K562 (cell line): ENCODE measurements at regions not wholly inside any gene's neighbourhood (a gene's known extent, or its start where the extent isn't known, plus 50 kb on each side); places are given as distances from the start of the nearest gene placed in this dataset.

Source experiments
- ATAC-seq: fragments of 200-7000 bp; cut with Tn5 transposase; 3 replicates; pipeline ENCODE4 v1.9.1; 2020; ENCODE audit warnings: moderate library complexity
- BruUV-seq: library from RNA; stranded (reverse); fragments of 400-500 nt; replicated peaks from 2 replicates; lab custom pipeline; 2021; lab: Mats Ljungman, UMichigan
- CTCF ChIA-PET: fragments of 300-600 bp; formaldehyde crosslinking; extraction: SDS; loops from one replicate; lab custom pipeline; 2021; ENCODE audit warnings: low intra/inter-chr PET ratio; lab: Yijun Ruan, JAX
- POLR2A ChIA-PET: fragments of 300-600, 350-650 bp; sonication (Branson Sonifier 250); formaldehyde crosslinking; extraction: SDS; loops from one replicate; lab custom pipeline; 2021; ENCODE audit warnings: antibody characterized with exemption, inconsistent platforms; lab: Yijun Ruan, JAX
- DNase-seq, 4 experiments: peaks; one replicate each; pipeline versions ENCODE4 v3.0.0 to v3.0.0-alpha.2; 2011 to 2018; ENCODE audit warnings: low spot score in 3 of 4, mixed read lengths in 3 of 4; ENCODE audit errors: extremely low read depth in 1 of 4
- FAIRE-seq: peaks from 2 replicates; lab custom pipeline; 2011; peaks lifted over from hg19 to GRCh38; lab: Jason Lieb, UNC
- H2AFZ ChIP-seq: 2 replicates; pipeline ENCODE4 v1.6.0; 2011; ENCODE audit warnings: low read depth, low read length, control low read depth, inconsistent platforms
- H3K27ac ChIP-seq: fragments of 200-600 bp; 3 replicates; pipeline ENCODE4 v1.8.0; 2011; ENCODE audit warnings: low read depth, mild to moderate bottlenecking, control low read depth, inconsistent platforms, low read length, moderate library complexity, mixed read lengths; ENCODE audit errors: extremely low read depth
- H3K27me3 ChIP-seq, 2 experiments: fragments of 300-600 bp in 1 of 2; 2 replicates in 1 of 2; 3 replicates in 1 of 2; pipeline versions ENCODE4 v1.6.0 to v1.8.0; 2011; ENCODE audit warnings: inconsistent platforms in 2 of 2, low read length in 2 of 2, mild to moderate bottlenecking in 1 of 2, mixed read lengths in 1 of 2, moderate library complexity in 1 of 2; ENCODE audit not compliant: control insufficient read depth in 2 of 2, insufficient read depth in 2 of 2
- H3K36me3 ChIP-seq: fragments of 300-600 bp; 3 replicates; pipeline ENCODE4 v1.8.0; 2011; ENCODE audit warnings: mild to moderate bottlenecking, low read length, inconsistent platforms; ENCODE audit not compliant: control insufficient read depth, insufficient read depth
- H3K4me1 ChIP-seq, 2 experiments: fragments of 200-600 bp in 1 of 2; replicated peaks in 1 of 2; 2 replicates in 1 of 2; 3 replicates in 1 of 2; pipeline versions ENCODE4 v1.5.1 to v1.8.0; 2011; ENCODE audit warnings: inconsistent platforms in 2 of 2, low read length in 2 of 2, mild to moderate bottlenecking in 1 of 2, mixed read lengths in 1 of 2, moderate library complexity in 1 of 2; ENCODE audit not compliant: control insufficient read depth in 2 of 2, insufficient read depth in 2 of 2
- H3K4me2 ChIP-seq: 2 replicates; pipeline ENCODE4 v1.6.1; 2011; ENCODE audit warnings: low read length, control low read depth, inconsistent platforms, mixed read lengths; ENCODE audit not compliant: insufficient read depth
- H3K4me3 ChIP-seq: fragments of 200-600 bp; sonication (generic), shearing (Covaris generic); 2 replicates; pipeline ENCODE4 v1.5.1; 2016; ENCODE audit warnings: control low read depth, inconsistent platforms
- H3K79me2 ChIP-seq: fragments of 200-600 bp; 3 replicates; pipeline ENCODE4 v1.8.0; 2011; ENCODE audit warnings: low read length, inconsistent platforms; ENCODE audit not compliant: control insufficient read depth, insufficient read depth
- H3K9ac ChIP-seq, 2 experiments: 2 replicates each; pipeline versions ENCODE4 v1.6.0 to v1.6.1; 2011; ENCODE audit warnings: low read depth in 2 of 2, low read length in 2 of 2, control low read depth in 1 of 2, inconsistent platforms in 1 of 2, mild to moderate bottlenecking in 1 of 2, mixed read lengths in 1 of 2; ENCODE audit not compliant: insufficient read depth in 1 of 2
- H3K9me1 ChIP-seq: one replicate; pipeline ENCODE4 v1.6.0; 2011; ENCODE audit warnings: inconsistent platforms, mild to moderate bottlenecking, low read length, moderate library complexity; ENCODE audit not compliant: control insufficient read depth, insufficient read depth
- H3K9me3 ChIP-seq: replicated peaks from 2 replicates; pipeline ENCODE4 v1.5.1; 2011; ENCODE audit warnings: low read depth, low read length, inconsistent platforms; ENCODE audit not compliant: control insufficient read depth, insufficient read depth
- H4K20me1 ChIP-seq: replicated peaks from 2 replicates; pipeline ENCODE4 v1.6.1; 2011; ENCODE audit warnings: low read length, inconsistent platforms, mixed read lengths; ENCODE audit not compliant: control insufficient read depth, insufficient read depth
- ARHGAP35 ChIP-seq: fragments of 450-650 bp; IDR thresholded peaks from 2 replicates; pipeline ENCODE4 v1.6.1; 2018; ENCODE audit not compliant: partially characterized antibody
- BCOR ChIP-seq: fragments of 450-650 bp; IDR thresholded peaks from 2 replicates; pipeline ENCODE4 v1.6.1; 2016
- CTCF ChIP-seq, 3 experiments: IDR thresholded peaks in 2 of 3; conservative IDR thresholded peaks in 1 of 3; 2 replicates each; pipeline ENCODE4 v1.5.1; 2011 to 2012; ENCODE audit warnings: low read length in 3 of 3, mild to moderate bottlenecking in 3 of 3, control low read depth in 2 of 3, improper control_type of control experiment in 1 of 3, inconsistent platforms in 1 of 3, low read depth in 1 of 3, mixed read lengths in 1 of 3, moderate library complexity in 1 of 3; ENCODE audit not compliant: insufficient read depth in 2 of 3
- E2F3 ChIP-seq: fragments of 250-450 bp; sonication (Bioruptor Pico); IDR thresholded peaks from 2 replicates; pipeline ENCODE4 v1.4.0; 2020; ENCODE audit warnings: mild to moderate bottlenecking
- ESRRB ChIP-seq: fragments of 250-450 bp; sonication (Bioruptor Pico); IDR thresholded peaks from 2 replicates; pipeline ENCODE4 v1.5.0; 2020; ENCODE audit warnings: mild to moderate bottlenecking, moderate library complexity, borderline replicate concordance
- L3MBTL2 ChIP-seq: fragments of 450-650 bp; IDR thresholded peaks from 2 replicates; pipeline ENCODE4 v1.6.1; 2016; ENCODE audit warnings: mild to moderate bottlenecking, moderate library complexity
- SIX5 ChIP-seq, 2 experiments: IDR thresholded peaks; 2 replicates each; pipeline ENCODE4 v1.6.1; 2011; ENCODE audit warnings: low read length in 2 of 2, borderline replicate concordance in 1 of 2, low read depth in 1 of 2, mild to moderate bottlenecking in 1 of 2, moderate library complexity in 1 of 2; ENCODE audit not compliant: insufficient read depth in 1 of 2
- THRAP3 ChIP-seq: fragments of 450-650 bp; IDR thresholded peaks from 2 replicates; pipeline ENCODE4 v1.6.1; 2016; ENCODE audit warnings: mild to moderate bottlenecking, inconsistent platforms, borderline replicate concordance
- XRCC5 ChIP-seq: fragments of 200-400 bp; formaldehyde crosslinking; IDR thresholded peaks from 2 replicates; pipeline ENCODE4 v1.6.1; 2017; ENCODE audit warnings: low read depth, mild to moderate bottlenecking, low read length
- ZBTB11 ChIP-seq, 3 experiments: fragments of 200-800 bp in 1 of 3; fragments of 250-450 bp in 1 of 3; fragments of 450-650 bp in 1 of 3; sonication (Bioruptor Pico) in 1 of 3; sonication (Bioruptor generic) in 1 of 3; formaldehyde crosslinking in 1 of 3; IDR thresholded peaks; 2 replicates each; pipeline versions ENCODE4 v1.6.1 to v1.8.0; 2016 to 2022; ENCODE audit warnings: mild to moderate bottlenecking in 2 of 3, missing genetic modification characterization in 2 of 3, missing compliant biosample characterization in 1 of 3, moderate library complexity in 1 of 3
- ZNF121 ChIP-seq: sonication (generic); formaldehyde crosslinking; conservative IDR thresholded peaks from 2 replicates; pipeline ENCODE4 v1.8.0; 2022; ENCODE audit warnings: missing genetic modification reagents
- ZNF165 ChIP-seq: fragments of 250-450 bp; sonication (Bioruptor Pico); IDR thresholded peaks from 2 replicates; pipeline ENCODE4 v1.4.0; 2020; ENCODE audit warnings: borderline replicate concordance
- whole genome bisulfite sequencing: fragments of 100-300 bp; shearing (Covaris generic); methylation state at CpG from one replicate; pipeline ENCODE4 v1.1.6; 2016; ENCODE audit warnings: low coverage, mixed read lengths; ENCODE audit not compliant: insufficient coverage; ENCODE audit errors: missing lambda C conversion rate; 5-methylcytosine and 5-hydroxymethylcytosine counted together
- in situ Hi-C: fragments of 300-500 bp; cut with MboI; formaldehyde crosslinking; loops from 4 replicates; pipeline ENCODE4 v1.15.0; 2018; ENCODE audit warnings: inconsistent platforms, mixed read lengths
- intact Hi-C: fragments of 100-400 bp; cut with micrococcal nuclease; formaldehyde crosslinking; loops from 2 replicates; pipeline ENCODE4 v1.14.2; 2022
- TF ChIP-seq, protein P1 (sequence below): fragments of 200-400 bp; formaldehyde crosslinking; IDR thresholded peaks from 2 replicates; pipeline ENCODE4 v1.6.1; 2017; ENCODE audit warnings: mild to moderate bottlenecking, low read depth, low read length, moderate library complexity

GRCh38 chr11:28504555-28505110 lies 396.4 kb downstream of the METTL15 start:
- Histone ChIP-seq H3K9me1 (no peaks in the 10 kb centered on the region), H3K4me3 (no peak overlapping the region), H3K4me1 (no peaks in the 10 kb centered on the region), H3K9me3 (no peaks in the 10 kb centered on the region), H4K20me1 (no peaks in the 10 kb centered on the region), H3K9ac (no peak overlapping the region), H3K36me3 (no peaks in the 10 kb centered on the region), H3K4me2 (no peak overlapping the region), H3K79me2 (no peaks in the 10 kb centered on the region), H3K27ac (no peak overlapping the region), H2AFZ (no peak overlapping the region), H3K27me3 (no peaks in the 10 kb centered on the region)
- FAIRE-seq (no peak), DNase-seq (no peak), ATAC-seq (no peak)
- no TSS peak for BruUV-seq
- ChIA-PET POLR2A (interaction anchor here (0.6 kb wide), 1 partner anchor 21 kb away, joined by 3 read pairs; no protein-coding TSS in a partner anchor), CTCF (no interaction called here)
- intact Hi-C loops, result no loop called here
- in situ Hi-C loops, result no loop called here
- WGBS, result 1% methylated on average over 6 of the region's 6 CpGs
- TF ChIP-seq, protein P1, sequence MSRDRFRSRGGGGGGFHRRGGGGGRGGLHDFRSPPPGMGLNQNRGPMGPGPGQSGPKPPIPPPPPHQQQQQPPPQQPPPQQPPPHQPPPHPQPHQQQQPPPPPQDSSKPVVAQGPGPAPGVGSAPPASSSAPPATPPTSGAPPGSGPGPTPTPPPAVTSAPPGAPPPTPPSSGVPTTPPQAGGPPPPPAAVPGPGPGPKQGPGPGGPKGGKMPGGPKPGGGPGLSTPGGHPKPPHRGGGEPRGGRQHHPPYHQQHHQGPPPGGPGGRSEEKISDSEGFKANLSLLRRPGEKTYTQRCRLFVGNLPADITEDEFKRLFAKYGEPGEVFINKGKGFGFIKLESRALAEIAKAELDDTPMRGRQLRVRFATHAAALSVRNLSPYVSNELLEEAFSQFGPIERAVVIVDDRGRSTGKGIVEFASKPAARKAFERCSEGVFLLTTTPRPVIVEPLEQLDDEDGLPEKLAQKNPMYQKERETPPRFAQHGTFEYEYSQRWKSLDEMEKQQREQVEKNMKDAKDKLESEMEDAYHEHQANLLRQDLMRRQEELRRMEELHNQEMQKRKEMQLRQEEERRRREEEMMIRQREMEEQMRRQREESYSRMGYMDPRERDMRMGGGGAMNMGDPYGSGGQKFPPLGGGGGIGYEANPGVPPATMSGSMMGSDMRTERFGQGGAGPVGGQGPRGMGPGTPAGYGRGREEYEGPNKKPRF, result no peak
- TF ChIP-seq CTCF (IDR thresholded peaks at IDR 0.05 in 2 of 3, conservative IDR thresholded peaks at IDR 0.05 in 1 of 3; ENCODE audit: insufficient read depth in 2 of 3, low read depth in 1 of 3, low read length in 3 of 3) (no peak), L3MBTL2 (no peak), XRCC5 (no peak), ZNF121 (CRISPR knock-in tag) (no peak), E2F3 (CRISPR knock-in tag) (no peak), THRAP3 (no peak), ZBTB11 (CRISPR knock-in tag; IDR thresholded peaks at IDR 0.05) (no peak), ESRRB (CRISPR knock-in tag) (no peak), ZNF165 (CRISPR knock-in tag) (no peak), SIX5 (IDR thresholded peaks at IDR 0.05; ENCODE audit: borderline replicate concordance in 1 of 2, insufficient read depth in 1 of 2, low read depth in 1 of 2, low read length in 2 of 2) (no peak), BCOR (no peak), ARHGAP35 (no peak)
